ENCODE measurements at regions not wholly inside any gene's neighbourhood (a gene's known extent, or its start where the extent isn't known, plus 50 kb on each side); places are given as distances from the start of the nearest gene placed in this dataset.

- Histone ChIP-seq H3K27ac (no peak overlapping the region), H3K9me3 (no peaks in the 10 kb centered on the region), H3K4me1 (no peaks in the 10 kb centered on the region), H3K36me3 (no peaks in the 10 kb centered on the region), H3K27me3 (no peaks in the 10 kb centered on the region), H3K4me3 (no peak overlapping the region)
- no peak for ATAC-seq
- intact Hi-C loops (cut with DNase I), result no loop called here
- no peak for DNase-seq
- no peak for TF ChIP-seq CTCF (IDR thresholded peaks at IDR 0.05)
These were observed 553.8 kb downstream of the EPHA4 start for GRCh38 chr2:221018262-221018661.

GRCh38 chr2:221019668-221020067 lies 552.4 kb downstream of the EPHA4 start:
- intact Hi-C loops (cut with DNase I), result no loop called here
- no peaks in the 10 kb centered on the region for H3K4me1 ChIP-seq
- H3K36me3 ChIP-seq, result no peaks in the 10 kb centered on the region
- no peak for DNase-seq
- TF ChIP-seq CTCF (IDR thresholded peaks at IDR 0.05), result no peak
- ATAC-seq, result no peak
- H3K9me3 ChIP-seq, result no peaks in the 10 kb centered on the region
- no peaks in the 10 kb centered on the region for H3K27me3 ChIP-seq
- no peak overlapping the region for H3K27ac ChIP-seq
- no peak overlapping the region for H3K4me3 ChIP-seq

- H3K9me3 ChIP-seq, result no peaks in the 10 kb centered on the region
- no peaks in the 10 kb centered on the region for H3K27me3 ChIP-seq
- intact Hi-C loops (cut with DNase I), result no loop called here
- DNase-seq (no peak), ATAC-seq (no peak)
- H3K36me3 ChIP-seq, result no peaks in the 10 kb centered on the region
- TF ChIP-seq CTCF (IDR thresholded peaks at IDR 0.05), result no peak
- no peak overlapping the region for H3K27ac ChIP-seq
- no peak overlapping the region for H3K4me3 ChIP-seq
- H3K4me1 ChIP-seq, result no peaks in the 10 kb centered on the region
These were observed 549.5 kb downstream of the EPHA4 start for GRCh38 chr2:221022554-221022953.

GRCh38 chr2:221025398-221025797 lies 546.7 kb downstream of the EPHA4 start:
- no peak for DNase-seq
- no peak for ATAC-seq
- no peak overlapping the region for H3K27ac ChIP-seq
- H3K9me3 ChIP-seq, result no peaks in the 10 kb centered on the region
- no peaks in the 10 kb centered on the region for H3K27me3 ChIP-seq
- no peaks in the 10 kb centered on the region for H3K4me1 ChIP-seq
- H3K4me3 ChIP-seq, result no peak overlapping the region
- intact Hi-C loops (cut with DNase I), result no loop called here
- TF ChIP-seq CTCF (IDR thresholded peaks at IDR 0.05), result no peak
- H3K36me3 ChIP-seq, result no peaks in the 10 kb centered on the region

GRCh38 chr2:221034026-221034701 lies 537.9 kb downstream of the EPHA4 start:
- no peak for TF ChIP-seq CTCF (IDR thresholded peaks at IDR 0.05)
- ATAC-seq (no peak), DNase-seq (no peak)
- Histone ChIP-seq H3K27ac (no peak overlapping the region), H3K36me3 (no peaks in the 10 kb centered on the region), H3K27me3 (no peaks in the 10 kb centered on the region), H3K4me3 (no peak overlapping the region), H3K4me1 (no peaks in the 10 kb centered on the region), H3K9me3 (no peaks in the 10 kb centered on the region)
- intact Hi-C loops (cut with DNase I), result no loop called here
